ENCODE measurements at regions not wholly inside any gene's neighbourhood (a gene's known extent, or its start where the extent isn't known, plus 50 kb on each side); places are given as distances from the start of the nearest gene placed in this dataset.
"Not testable (repeated sequence)": the region's sequence is repeated elsewhere in the genome, so short reads cannot be mapped to it uniquely, and the experiment has no call there.

GRCh38 chr2:80968450-80968849, 663.9 kb upstream of the LRRTM1 start:
- no peak for TF ChIP-seq CTCF (IDR thresholded peaks at IDR 0.05; ENCODE audit: low read depth, low read length, missing control alignments)
- H3K4me3 ChIP-seq (ENCODE audit: low read depth, low read length), result no peak overlapping the region

DNA sequence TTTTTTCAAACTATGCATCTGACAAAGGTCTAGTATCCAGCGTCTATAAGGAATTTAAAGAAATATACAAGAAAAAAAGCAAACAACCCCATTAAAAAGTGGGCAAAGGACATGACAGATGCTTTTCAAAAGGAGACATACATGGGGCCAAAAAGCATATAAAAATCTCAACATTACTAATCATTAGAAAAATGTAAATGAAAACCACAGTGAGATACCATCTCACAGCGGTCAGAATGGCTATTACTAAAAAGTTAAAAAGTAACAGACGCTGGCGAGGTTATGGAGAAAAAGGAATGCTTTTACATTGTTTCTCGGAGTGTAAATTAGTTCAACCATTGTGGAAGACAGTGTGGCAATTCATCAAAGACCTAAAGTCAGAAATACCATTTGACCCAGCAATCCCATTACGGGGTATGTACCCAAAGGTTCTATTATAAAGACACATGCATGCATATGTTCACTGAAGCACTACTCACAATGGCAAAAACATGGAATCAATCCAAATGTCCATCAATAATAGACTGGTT, 643.1 kb upstream of the LRRTM1 start:
- DNase-seq (ENCODE audit: low read depth), result no peak
- H3K4me3 ChIP-seq (ENCODE audit: low read depth, low read length), result no peak overlapping the region
- TF ChIP-seq CTCF (IDR thresholded peaks at IDR 0.05; ENCODE audit: low read depth, low read length, missing control alignments), result no peak

More at GRCh38 chr2:80968450-80968849, 663.9 kb upstream of the LRRTM1 start:
- no peak for DNase-seq (ENCODE audit: low read depth)

DNA sequence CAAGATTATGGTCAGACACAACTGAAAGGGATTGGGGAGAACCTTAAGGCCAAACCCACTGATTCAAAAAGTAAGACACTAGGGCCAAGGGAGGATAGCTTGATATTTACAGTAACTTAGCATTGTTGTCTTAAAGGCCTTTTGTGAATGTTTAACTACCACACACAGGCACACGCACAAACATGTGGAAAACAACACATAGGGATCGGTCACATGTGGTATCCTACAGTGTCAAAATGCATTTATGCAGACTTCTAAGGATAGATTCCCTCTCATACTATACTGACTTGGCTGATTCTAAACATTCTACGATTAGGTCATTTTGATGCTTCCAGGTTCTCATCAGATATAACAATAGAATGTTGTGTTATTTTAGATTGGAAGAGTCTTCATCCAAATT, 638.9 kb upstream of the LRRTM1 start:
- TF ChIP-seq CTCF (IDR thresholded peaks at IDR 0.05; ENCODE audit: low read depth, low read length, missing control alignments), result no peak
- no peak overlapping the region for H3K4me3 ChIP-seq (ENCODE audit: low read depth, low read length)
- no peak for DNase-seq (ENCODE audit: low read depth)

GRCh38 chr2:80942766-80943165, 638.2 kb upstream of the LRRTM1 start:
- TF ChIP-seq CTCF (IDR thresholded peaks at IDR 0.05; ENCODE audit: low read depth, low read length, missing control alignments), result no peak
- no peak for DNase-seq (ENCODE audit: low read depth)
- H3K4me3 ChIP-seq (ENCODE audit: low read depth, low read length), result no peak overlapping the region

GRCh38 chr2:80938463-80938862, 633.9 kb upstream of the LRRTM1 start:
- no peak for DNase-seq (ENCODE audit: low read depth)
- H3K4me3 ChIP-seq (ENCODE audit: low read depth, low read length), result no peak overlapping the region
- TF ChIP-seq CTCF (IDR thresholded peaks at IDR 0.05; ENCODE audit: low read depth, low read length, missing control alignments), result no peak

DNA sequence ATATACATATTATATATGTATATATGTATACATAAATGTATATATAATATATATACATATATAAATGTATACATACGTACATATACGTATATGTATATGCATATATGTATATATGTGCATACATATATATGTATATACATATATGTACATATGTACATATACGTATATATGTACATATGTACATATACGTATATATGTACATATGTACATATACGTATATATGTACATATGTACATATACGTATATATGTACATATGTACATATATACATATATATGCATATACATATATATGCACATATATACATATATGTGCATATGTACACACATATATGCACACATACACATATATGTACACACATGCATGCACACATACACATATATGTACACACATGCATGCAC, 627.3 kb upstream of the LRRTM1 start:
- DNase-seq (ENCODE audit: low read depth); H3K4me3 ChIP-seq (ENCODE audit: low read depth, low read length): not testable (repeated sequence)

- no peak for DNase-seq (ENCODE audit: low read depth)
- TF ChIP-seq CTCF (IDR thresholded peaks at IDR 0.05; ENCODE audit: low read depth, low read length, missing control alignments), result no peak
- no peak overlapping the region for H3K4me3 ChIP-seq (ENCODE audit: low read depth, low read length)
These were observed 626.2 kb upstream of the LRRTM1 start for GRCh38 chr2:80930777-80931176.
